GM12878 (cell line): ENCODE measurements at regions not wholly inside any gene's neighbourhood (a gene's known extent, or its start where the extent isn't known, plus 50 kb on each side); places are given as distances from the start of the nearest gene placed in this dataset.

Source experiments
- ATF2 ChIP-seq: IDR thresholded peaks from 2 replicates; pipeline ENCODE4 v1.6.1; 2012; ENCODE audit warnings: low read length, inconsistent platforms
- CTCF ChIP-seq, 3 experiments: IDR thresholded peaks in 2 of 3; conservative IDR thresholded peaks in 1 of 3; 2 replicates each; pipeline ENCODE4 v1.5.1; 2011; ENCODE audit warnings: low read depth in 3 of 3, low read length in 3 of 3, mild to moderate bottlenecking in 3 of 3, control low read depth in 2 of 3, moderate library complexity in 2 of 3, inconsistent platforms in 1 of 3, mixed read lengths in 1 of 3; ENCODE audit not compliant: control insufficient read depth in 2 of 3, insufficient read depth in 1 of 3; ENCODE audit errors: extremely low read depth in 1 of 3
- MAX ChIP-seq: IDR thresholded peaks from 2 replicates; pipeline ENCODE4 v1.6.1; 2012; ENCODE audit warnings: low read depth, low read length, improper control_type of control experiment
- POLR2A ChIP-seq: IDR thresholded peaks from 2 replicates; pipeline ENCODE4 v1.6.1; 2011; ENCODE audit warnings: low read depth, mild to moderate bottlenecking, low read length
- REST ChIP-seq: IDR thresholded peaks from 2 replicates; pipeline ENCODE4 v1.6.1; 2012; ENCODE audit warnings: mild to moderate bottlenecking, low read depth, low read length
- RFX5 ChIP-seq: IDR thresholded peaks from 2 replicates; pipeline ENCODE4 v1.6.1; 2011; ENCODE audit warnings: low read depth, low read length, improper control_type of control experiment
- RUNX3 ChIP-seq: IDR thresholded peaks from 2 replicates; pipeline ENCODE4 v1.6.1; 2012; ENCODE audit warnings: low read length, inconsistent platforms
- SRF ChIP-seq, 2 experiments: IDR thresholded peaks; 2 replicates each; pipeline ENCODE4 v1.6.1; 2011; ENCODE audit warnings: low read depth in 2 of 2, low read length in 2 of 2, mild to moderate bottlenecking in 1 of 2, moderate library complexity in 1 of 2
- ZNF217 ChIP-seq: fragments of 450-650 bp; IDR thresholded peaks from 2 replicates; pipeline ENCODE4 v1.6.1; 2017; ENCODE audit warnings: antibody characterized with exemption, mild to moderate bottlenecking
- ZNF24 ChIP-seq: fragments of 450-650 bp; IDR thresholded peaks from 2 replicates; pipeline ENCODE4 v1.6.1; 2017; ENCODE audit warnings: antibody characterized with exemption, mild to moderate bottlenecking

GRCh38 chr3:127425505-127426443 lies 137.9 kb upstream of the PRR20G start:
- TF ChIP-seq REST, result no peak
- TF ChIP-seq POLR2A, result no peak
- no peak for TF ChIP-seq CTCF (IDR thresholded peaks at IDR 0.05 in 2 of 3, conservative IDR thresholded peaks at IDR 0.05 in 1 of 3; ENCODE audit: control insufficient read depth in 2 of 3, extremely low read depth in 1 of 3, insufficient read depth in 1 of 3, low read depth in 3 of 3, low read length in 3 of 3)
- TF ChIP-seq ZNF217, result no peak
- TF ChIP-seq ZNF24, result no peak
- TF ChIP-seq RUNX3, result no peak
- no peak for TF ChIP-seq SRF (IDR thresholded peaks at IDR 0.05; ENCODE audit: low read depth in 2 of 2, low read length in 2 of 2)
- no peak for TF ChIP-seq MAX
- TF ChIP-seq RFX5, result no peak
- no peak for TF ChIP-seq ATF2
